ENCODE measurements at regions not wholly inside any gene's neighbourhood (a gene's known extent, or its start where the extent isn't known, plus 50 kb on each side); places are given as distances from the start of the nearest gene placed in this dataset.

DNA sequence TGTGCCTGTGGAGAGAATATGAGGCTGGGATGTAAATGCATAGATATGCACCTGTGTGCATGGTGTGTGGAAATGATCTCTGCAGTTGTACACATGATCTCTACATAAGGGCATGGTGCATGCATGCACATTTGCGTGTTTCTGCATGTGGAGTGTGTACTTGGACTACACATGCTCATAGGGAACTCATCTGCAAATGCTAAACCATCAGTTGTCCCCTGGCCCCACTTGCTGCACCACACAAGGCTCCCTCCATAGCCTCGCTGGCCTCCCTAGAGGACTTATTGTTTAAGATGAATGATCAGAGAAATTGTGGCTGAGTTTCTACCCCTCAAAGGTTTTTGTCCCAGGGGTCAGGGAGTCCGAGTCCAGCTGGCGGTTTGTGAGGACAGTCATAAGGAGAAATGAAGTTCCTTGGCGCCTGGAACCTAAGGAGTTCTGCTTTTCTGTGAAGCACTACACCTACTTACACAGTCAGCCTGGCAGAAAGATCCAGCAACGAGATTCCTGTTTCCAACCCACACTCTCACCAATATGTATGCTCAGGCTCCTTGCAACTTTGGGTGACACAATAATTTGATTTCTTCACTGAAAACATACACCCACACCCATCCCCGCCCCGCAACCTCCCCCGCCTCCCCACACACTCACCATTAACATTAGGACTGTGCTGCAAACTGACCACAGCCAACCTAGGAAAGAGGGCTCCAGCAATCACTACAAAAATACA lies 79.9 kb upstream of the CPEB4 start:
- no peak for DNase-seq

DNA sequence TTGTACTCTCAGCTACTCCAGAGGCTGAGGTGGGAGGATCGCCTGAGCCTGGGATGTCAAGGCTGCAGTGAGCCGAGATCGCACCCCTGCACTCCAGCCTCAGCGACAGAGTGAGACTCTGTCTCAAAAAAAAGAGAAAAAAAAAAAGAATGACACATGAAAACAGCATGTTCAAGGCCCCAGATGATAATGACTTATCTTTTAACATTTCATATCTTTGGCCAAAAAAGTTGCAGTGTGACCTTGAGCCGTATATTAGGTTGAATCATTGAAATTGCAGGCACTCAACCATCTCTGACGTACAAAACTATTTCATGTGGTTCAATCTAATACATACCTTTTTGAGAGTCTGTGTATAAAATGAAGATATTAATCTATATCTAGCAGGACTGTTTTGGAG lies 79.1 kb upstream of the CPEB4 start:
- no peak for DNase-seq

- DNase-seq: no peak
Observed at GRCh38 chr5:173812811-173813550, 75.2 kb upstream of the CPEB4 start.

DNA sequence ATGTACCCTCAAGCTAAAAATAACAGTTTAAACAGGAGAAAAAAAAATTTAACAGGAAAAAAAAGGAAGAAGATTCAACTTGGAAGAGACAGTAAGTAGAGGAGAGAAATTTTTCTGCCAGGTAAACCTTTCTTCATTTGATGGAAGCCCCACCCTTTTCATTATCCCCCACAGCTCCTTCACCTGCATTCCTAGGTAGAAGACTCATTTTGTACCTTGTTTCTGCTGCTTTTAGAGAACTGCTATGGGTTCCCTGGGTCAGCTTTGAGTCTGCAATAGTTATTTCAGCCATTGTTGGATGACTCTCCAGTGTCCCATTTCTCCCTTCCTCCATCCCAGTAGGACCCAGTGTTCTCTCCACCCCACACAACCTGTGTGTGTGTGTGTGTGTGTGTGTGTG lies 74.1 kb upstream of the CPEB4 start:
- DNase-seq: no peak

GRCh38 chr5:173815571-173815970 lies 72.6 kb upstream of the CPEB4 start:
- DNase-seq: no peak

- no peak for DNase-seq
Observed at GRCh38 chr5:173816728-173817127, 71.4 kb upstream of the CPEB4 start.

GRCh38 chr5:173817561-173817960 lies 70.6 kb upstream of the CPEB4 start:
- DNase-seq: no peak

DNA sequence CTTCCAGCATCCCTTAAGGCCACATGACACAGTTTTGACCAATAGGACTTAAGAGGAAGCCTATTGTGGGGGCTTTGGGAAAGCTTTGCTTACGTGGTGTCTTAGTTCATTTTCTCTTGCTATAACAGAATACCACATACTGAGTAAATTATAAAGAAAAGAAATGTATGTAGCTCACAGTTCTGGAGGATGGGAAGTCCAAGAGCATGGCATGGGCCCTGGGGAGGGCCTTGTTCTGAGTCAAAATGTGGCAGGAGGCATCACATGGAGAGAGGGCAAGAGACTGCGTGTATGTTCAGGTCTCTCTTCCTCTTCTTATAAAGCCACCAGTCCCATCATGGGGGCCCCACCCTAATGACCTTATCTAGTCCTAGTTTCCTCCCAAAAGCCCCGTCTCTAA lies 68.6 kb upstream of the CPEB4 start:
- no peak for DNase-seq

GRCh38 chr5:173823274-173823644 lies 64.9 kb upstream of the CPEB4 start:
- DNase-seq: no peak

GRCh38 chr5:173823721-173824567 lies 64.2 kb upstream of the CPEB4 start:
- DNase-seq: peak; percentile 23

DNA sequence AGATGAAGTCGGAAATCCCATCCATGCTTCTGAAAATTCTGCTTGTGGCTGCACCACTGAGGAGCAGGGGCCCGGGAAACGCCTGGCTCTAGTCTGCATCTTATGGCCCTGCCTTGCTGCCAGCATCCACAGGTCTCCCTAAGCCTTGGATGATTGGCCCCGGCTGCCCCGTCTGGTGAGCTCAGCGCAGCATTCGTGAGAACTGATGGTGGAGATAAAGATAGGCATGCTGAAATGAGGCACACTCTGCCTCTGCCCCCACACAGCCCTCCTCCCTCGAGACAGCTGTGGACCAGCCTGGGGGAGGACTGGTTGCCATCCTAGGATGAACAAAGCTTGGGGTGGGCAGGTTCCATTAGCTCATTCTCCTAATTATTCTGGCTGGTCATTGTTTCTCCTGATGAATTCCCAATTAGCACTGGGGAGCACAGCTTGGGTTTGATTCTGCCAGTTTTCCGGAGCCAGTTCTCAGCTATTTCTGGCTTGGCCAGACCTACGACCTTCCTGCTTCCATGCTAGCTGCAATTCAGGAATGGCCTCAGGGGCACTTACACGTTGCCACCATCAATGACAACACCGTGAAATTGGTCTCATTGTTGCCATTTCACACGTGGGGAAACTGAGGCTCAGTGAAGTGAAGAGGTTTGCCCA lies 62.8 kb upstream of the CPEB4 start:
- no peak for DNase-seq

DNA sequence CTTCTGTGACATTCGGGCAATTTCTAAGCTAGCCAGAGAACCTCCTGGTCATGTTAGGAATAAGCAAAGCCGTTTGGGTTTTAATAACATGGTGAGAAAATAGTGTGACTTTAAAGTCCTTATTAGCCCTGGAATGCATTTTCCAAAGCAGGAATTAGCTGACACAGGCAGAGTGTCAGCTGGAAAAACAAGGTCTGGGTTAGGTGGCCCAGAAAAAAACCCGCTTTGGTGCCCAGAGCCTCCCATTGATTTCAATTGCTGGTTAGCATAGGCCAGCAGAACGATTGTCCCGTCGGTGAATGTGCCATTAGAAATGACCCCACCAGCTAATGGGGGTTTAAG lies 62.1 kb upstream of the CPEB4 start:
- DNase-seq: no peak

DNA sequence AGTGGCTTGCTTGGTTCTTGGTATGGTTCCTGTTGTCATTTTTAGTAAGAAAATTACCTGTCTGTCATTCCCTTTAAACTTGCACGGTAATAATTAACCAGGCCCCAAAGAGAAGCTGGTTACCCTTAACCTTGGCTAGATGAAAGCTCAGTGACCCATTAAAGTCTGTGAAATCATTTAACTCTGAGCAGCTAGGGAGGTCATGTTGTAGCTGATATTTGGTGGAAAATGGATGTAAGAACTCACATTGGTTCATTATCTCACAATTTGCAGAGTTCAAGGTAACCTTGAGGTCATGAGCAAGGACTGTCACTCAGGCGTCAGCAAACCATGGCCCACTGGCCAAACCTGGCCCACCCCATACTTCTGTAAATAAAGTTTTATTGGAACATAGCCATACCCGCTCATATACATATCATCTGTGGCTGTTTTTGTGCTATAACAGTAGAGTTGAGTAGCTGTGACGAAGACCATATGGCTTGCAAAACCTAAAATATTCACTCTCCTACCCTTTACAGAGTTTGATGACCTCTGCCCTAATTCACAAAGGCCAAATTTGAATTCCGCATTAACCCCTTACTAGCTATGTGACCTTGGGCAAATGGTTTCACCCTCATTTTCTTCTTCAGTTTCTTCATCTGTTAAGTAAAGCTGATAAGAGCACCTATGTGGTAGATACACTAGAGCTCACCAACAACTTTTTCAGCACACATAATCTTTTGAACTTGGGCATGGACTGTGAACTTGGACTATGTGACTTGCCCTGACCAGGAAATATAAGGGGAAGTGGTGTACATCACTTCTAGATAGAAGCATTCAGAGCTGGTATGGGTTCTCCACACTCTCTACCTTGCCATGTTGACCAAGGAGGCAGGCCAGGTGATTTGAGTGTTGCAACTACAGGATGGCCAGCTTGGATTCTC lies 61.5 kb upstream of the CPEB4 start:
- peak; percentile 54 for DNase-seq

- no peak for DNase-seq
Observed at GRCh38 chr5:173828952-173829351, 59.2 kb upstream of the CPEB4 start.

GRCh38 chr5:173829826-173830225 lies 58.3 kb upstream of the CPEB4 start:
- peak; percentile 88 for DNase-seq

DNA sequence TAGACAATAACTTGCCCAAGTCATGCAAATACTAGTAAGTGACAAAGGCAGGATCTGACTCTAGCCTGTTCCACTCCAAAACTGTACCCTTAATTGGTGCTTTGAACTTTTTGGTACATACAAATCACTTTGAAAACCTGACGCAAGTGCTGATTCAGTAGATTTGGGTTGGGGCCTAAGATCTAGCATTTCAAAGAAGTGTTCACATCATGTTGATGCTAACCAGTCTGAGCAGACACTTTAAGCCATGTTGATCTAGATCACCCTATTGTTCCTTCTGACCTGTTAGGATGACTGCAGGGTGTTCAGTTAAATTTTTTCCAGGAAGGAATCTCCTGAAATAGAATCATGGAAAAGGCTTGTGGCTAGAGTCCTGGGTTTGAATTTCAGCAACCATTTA lies 57.7 kb upstream of the CPEB4 start:
- peak; percentile 44 for DNase-seq

- no peak for DNase-seq
Observed at GRCh38 chr5:173831196-173831914, 56.8 kb upstream of the CPEB4 start.

GRCh38 chr5:173832386-173832785 lies 55.8 kb upstream of the CPEB4 start:
- no peak for DNase-seq

DNA sequence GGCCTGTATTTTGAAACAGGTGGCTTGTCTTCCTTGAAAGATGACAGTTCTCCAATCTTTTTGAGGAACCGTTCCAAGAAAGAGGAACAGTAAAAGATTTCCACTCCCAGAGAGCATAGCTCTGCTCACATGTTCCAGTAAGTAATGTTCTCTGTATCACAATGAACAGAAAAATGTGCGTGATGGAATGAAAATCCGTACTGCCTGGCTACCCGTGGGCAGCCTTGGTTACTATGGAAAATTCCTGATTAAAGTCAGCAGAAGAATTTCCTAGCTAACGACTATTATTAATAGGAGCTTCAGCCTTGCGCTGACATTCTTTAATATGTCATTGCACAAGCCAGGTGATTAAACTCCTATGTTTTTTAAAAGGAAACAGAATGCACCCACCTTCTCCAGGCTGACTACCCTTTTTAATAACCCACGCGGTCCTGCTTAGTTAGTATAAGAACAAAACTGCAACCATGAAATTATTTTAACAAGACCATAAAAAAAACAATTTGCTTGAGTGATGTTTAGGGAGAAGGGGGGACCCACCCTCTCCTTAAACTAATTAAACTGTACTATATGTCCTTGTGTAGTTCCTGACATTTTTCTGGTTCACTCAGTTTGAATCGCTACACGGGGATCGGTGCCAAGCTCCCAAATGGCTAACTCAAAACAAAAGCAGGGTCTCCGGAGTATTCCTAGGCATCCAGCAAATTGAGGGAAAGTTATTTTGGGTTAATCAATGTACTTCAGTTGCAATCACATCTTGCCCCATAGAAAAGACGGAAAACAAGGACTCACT lies 54.8 kb upstream of the CPEB4 start:
- no peak for DNase-seq

DNA sequence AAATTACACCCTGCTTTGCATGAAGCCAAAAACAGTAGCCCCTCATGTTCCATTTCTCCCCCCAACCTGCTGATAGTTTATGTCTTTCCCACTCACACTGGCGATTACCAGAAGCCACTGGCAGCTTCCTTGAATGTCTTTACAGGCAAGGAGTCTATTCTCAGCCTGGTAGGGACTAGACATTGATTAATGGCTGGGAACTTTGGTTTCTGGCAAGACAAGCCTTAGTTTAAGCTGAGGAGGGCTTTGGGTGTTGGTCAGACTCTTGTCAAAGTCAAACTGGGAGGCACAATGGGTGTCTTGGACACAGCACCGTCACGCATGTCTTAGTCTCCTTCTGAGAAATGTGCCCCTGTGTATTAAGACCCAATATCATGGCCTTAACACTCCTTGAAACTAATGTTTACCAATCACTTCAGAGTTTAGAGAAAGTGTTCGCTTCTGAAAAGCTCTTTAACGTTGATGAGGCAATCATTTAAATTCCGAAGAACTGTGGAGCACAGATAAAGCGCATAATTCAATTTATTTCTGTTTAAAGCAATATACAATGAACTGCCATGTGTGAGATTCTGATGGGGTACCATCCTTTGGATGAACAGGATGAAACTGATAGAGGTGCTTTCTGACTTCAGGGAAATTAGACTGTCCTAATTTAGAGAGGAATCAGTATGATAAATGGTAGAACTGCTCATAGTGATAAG lies 53.9 kb upstream of the CPEB4 start:
- DNase-seq: no peak
